CD4-positive, alpha-beta T cell treated with Interferon gamma for 1 hour (primary cell): ENCODE measurements at regions not wholly inside any gene's neighbourhood (a gene's known extent, or its start where the extent isn't known, plus 50 kb on each side); places are given as distances from the start of the nearest gene placed in this dataset.

Experiments
- DNase-seq: peaks from one replicate; pipeline ENCODE4 v3.0.0-alpha.2; 2020

DNA sequence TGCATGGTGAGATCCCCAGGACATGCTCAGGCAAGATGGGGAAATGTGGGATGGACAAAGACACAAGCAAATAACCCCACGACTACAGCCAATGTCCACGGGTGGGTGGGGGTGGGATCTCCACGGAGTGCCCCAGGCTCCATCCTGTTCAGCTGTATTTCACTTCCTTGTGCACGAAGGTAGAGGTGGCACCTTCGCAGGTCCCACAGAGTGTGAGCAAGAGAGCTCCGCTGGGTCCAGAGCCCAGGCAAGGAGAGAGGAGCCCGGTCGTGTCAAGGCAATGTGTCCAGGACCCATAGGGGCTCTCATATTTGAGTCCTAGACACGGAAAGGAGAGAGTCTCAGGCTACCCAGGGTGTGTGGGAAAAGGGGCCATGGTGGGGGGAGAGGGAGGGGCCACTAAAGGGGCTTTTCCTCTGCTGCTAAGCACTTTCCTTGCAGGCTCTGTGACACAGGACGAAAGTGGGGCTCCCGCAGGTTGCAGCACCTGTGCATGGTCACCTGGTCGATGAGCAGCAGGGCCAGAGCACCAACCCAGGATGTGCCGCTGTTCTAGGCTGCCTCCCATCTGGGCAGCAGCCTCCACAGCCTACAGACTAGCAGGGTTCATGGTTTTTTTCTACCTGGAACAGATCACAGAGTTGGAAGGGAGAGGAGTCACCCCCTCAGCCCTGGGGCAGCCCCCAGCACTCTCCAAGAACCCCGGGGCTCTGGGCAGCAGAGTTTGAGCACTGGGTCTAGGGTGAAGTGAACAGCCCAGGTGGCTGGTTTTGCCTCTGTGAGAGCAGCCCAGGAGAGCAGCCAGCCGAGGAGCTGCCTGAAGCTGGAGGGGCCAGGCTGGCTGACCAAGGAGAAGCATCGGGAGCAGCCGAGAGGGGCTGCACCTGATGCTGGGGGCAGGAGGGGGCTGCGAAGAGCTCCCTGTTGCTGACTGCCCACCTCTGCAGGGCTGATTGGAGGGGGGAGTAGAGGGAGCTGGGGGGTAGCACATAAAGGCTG, 100.7 kb upstream of the MVB12B start:
- no peak for DNase-seq

DNA sequence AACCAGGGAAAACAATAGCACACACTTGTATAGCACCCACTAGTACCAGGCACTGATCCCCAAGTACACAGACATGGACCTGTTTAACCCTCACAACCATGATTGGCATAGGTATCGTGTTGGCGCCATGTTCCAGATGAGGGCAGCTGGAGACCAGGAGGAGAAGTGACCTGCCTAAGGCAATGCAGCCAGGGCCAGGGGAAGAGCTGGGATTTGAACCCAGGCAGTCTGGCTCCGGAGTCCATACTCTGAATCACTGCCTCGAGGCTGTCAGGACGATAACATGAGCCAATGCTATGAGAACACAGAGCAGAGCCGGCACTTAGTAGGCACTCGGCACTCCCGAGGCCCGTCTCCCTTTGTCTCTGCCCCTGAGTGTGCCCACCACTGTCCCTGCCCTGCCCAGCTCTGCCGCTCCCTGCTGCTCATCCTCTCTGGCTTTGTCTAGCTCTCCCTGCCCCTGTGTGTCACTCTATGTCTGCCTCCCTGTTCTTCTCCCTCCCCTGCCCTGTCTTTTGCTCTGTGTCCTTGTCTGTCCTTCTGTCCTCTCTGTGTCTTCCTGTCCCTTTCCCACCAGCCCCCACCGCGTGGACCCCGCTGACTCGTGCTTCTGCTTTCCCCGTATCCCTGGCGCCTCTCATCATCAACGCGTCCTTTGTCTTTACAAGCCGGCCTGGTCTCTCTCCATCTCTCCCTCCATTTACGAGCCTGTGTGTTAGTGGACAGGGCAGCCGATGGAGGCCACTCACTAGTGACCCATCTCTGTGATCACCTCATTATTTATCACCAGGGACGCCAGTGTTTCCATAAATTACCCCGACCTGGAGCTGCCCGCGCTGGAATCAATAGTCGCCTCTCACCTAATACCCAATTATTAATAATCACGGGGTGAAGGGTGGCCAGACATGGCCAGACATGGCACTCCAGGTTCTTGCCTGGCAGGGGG, 99.4 kb upstream of the MVB12B start:
- no peak for DNase-seq

DNA sequence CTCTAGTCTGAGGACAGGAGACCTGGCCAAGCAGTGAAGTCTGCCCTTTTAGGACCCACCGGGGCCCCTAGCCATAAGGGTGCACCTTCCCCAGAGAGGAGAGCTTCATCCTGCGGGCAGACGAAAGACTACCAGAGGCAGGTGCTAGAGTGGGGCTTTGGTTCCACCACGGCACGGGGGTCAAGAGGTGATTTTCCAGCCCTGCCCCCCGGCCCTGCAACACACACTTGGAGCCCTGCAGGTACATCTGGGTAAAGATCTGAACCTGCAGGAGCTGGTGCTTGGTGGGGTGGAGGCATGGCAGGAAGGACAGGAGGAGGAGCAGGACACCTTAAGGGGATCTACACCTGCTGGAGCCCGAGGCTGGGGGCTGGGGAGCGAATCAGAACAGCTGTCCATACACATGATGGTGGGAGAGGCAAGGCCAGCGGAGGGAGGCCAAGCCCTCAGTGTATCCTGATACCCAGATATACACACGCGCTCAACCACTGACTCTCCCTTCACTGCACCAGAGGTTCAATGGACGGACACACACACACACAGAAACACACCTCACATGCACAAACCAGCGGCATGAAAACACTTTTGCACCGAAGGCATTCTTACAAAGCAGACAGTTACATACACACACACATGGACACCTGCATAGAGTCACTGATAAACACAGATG, 98.4 kb upstream of the MVB12B start:
- no peak for DNase-seq

DNA sequence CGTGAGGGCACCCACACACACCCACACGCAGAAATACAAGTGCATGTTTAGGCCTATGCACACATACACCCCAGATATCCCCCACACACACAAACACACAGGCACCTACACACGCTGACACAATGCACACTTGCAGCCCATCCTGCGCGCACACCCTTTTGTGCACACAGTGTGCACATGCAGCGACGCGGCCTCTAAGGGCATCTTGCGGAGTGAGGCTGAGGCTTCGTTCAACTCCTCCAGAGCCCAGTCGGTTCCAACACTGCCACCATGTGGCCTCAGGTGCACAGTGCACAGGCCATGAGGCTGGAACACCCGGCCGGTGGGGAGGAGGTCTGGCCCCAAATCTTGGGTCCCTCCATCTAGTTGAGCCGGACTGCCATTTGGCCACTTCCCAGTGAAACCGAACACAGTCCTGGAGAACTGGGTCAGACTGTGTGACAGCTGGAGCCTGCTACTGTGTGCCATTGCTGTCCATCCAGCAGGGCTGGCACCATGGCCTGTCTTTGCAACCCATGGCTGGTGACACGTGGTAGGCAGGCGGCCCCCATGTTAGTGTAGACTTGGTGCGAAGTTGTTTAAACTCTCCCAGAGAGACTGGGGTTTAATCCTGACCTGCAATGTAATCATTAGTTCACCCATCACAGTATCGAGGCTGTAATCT, 97.7 kb upstream of the MVB12B start:
- peak; percentile 51 for DNase-seq

DNA sequence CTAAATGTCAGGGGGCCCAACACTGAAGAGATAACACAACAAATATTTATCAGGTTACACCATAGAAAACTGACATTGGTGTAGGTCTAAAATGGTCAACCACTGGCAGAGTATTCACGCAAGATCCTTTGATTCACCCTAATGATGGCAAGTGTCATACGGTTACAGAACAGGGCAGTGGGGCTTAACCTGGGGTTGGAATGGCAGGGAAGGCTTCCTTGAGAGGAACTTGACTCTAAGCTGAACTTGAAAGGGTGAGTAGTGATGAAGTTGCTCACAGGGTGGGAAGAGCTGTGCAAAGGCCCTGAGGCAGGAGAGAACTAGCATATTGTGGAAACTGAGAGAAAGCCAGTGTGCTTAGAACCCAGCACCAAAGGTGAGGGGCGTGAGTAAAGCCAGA, 97.1 kb upstream of the MVB12B start:
- no peak for DNase-seq

DNA sequence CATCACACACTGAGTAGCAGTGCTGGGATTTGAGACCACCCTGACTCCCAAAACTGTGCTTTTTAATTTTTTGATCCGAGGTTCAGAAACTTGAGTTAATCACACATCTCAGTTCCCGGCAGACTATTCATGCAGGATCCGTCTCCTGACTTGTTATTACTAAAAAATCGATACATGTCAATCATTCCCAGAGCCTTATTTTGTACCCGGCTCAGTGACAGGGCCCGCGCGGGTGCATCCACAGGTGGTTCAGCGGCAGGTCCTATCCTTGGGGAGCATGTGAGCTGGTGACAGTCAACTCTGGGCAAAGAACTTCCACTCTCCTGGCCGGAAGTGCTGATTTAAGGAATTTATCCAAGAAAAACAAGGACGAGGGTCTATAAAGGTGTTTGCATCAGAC, 95.9 kb upstream of the MVB12B start:
- no peak for DNase-seq

DNA sequence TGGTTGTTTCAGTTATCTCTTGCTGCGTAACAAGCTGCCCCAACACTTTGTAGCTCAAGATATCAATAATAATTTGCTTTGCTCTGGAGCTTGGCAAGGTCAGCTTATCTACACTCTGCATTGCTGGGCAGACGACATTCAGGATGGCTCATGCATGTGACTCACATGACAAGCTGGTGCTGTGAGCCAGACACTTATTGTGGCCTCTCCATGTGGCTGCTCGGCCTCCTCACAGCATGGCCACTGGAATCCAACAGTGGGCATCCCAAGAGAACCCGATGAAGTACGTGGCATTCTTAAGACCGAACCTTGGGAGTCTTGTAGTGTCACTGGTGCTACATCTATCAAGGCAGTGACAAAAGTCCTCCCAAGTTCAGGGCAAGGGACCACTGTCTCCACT, 94.2 kb upstream of the MVB12B start:
- no peak for DNase-seq

DNA sequence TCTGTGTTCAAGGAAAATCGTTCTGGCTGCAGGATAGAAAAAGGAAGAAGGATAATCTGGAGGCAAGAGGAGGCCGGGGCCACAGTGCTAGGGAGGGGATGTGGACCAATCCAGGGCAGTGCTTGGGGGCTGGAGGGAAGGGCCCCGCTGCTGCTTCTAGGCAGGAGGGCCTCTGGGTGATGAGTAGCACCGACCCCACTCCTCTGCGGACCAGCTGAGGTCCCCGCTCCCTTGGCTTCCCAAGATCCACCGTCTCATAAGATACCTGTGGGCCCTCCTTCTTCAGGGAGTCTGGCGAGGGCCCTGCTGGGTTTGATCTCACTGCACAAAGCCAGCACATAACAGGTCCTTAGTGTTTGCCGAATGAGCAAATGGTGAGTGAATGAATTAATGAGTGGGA, 93.5 kb upstream of the MVB12B start:
- no peak for DNase-seq

DNA sequence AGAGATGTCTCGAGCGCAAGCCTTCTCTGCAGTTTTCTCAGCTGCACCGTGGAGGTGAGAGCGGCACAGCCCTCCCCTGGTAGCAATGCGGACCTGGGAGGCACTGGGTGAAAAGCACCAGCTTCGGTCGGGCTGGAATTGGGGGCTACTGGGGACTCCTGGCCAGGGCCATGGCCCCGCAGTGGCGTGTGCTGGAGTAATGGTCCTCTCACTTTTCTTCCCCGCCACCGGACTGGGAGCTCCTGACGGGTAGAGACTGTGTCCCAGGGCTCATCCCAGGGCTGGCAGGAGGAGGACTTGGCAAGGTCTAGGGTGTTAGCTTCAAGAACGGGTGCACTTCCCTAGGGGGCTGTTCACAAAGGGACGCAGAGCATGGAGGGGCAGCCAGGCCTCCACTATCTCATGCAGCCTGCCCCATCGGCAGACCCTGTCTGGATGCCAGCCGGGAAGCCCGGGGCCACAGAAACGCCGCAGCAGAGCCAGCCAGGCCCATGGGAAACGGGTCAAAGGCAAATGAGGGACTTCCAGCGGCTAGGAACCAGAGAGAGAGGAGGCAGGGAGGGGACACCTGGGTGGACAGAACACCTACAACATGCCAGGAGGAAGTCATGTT, 92.6 kb upstream of the MVB12B start:
- DNase-seq = no peak

DNA sequence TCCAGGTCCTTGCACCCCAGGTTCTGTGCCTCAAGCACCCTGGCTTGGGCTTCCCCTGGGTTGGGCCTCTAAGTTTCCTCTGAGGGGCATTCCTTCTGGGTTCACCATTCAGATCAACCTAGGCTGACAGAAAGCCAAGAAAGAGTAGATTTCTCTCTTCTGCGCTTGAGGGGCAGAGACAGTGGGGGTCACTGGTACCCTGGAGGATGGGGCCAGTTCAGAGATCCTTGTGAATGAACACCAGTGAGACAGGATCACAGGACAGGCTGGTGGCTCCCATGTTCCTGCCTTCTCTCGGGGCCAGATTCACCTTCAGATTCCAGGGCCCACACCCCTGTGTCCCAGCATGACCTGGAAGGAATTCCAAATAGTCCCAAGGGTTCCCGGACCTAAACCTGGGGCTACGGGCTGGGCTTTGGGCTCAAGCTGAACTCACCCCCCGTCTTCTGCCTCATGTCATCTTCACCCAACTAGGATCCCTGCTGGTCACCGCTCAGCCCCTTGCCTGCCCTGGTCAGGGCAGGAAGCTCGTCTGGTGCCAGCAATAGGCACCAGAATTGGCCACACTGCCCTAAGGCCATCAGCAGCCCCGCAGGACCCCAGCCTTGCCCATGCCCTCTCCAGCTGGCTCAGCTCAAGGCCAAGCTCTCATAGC, 91.8 kb upstream of the MVB12B start:
- DNase-seq = no peak

DNA sequence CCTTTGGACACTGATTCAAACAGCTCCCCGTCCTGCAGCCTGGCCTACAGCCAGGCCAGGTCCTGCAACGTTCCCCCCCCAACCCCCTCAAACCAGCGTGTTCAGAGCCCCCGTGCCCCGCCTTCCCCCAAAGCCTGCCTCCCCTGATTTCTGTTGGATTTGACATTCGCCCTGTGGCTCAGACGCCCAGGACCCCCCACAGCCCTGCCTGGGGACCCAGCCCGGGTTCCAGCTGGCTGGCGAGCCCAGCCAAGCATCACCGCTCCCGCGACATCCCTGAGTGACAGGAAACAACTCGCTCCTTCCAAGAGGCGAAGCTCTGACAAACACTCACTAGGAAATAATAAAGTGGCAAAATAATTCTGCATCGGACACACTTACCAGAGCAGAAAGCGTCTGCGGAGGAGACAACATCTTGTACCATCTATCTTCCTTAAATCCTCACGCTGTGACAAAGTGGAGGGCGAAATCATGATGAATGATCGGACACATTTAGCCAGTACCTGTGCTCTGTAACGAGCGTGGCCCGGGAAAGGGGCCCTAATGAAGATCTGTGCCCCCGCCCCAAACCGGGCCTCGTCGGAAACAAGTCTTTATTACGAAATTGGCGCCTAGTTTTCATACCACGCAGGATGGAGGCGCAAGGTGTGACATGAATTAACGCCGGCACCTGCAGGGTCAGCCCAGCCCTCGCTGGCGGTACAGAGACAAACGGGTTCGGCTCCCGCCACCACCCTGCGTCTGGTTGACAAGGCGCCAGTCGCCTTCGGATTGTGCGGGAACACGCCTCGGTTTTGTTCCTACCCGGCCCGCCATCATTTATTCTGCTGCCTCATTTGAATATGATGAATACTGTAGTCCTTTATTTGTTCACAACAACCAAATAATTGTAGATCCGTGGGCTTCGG, 91.0 kb upstream of the MVB12B start:
- no peak for DNase-seq

DNA sequence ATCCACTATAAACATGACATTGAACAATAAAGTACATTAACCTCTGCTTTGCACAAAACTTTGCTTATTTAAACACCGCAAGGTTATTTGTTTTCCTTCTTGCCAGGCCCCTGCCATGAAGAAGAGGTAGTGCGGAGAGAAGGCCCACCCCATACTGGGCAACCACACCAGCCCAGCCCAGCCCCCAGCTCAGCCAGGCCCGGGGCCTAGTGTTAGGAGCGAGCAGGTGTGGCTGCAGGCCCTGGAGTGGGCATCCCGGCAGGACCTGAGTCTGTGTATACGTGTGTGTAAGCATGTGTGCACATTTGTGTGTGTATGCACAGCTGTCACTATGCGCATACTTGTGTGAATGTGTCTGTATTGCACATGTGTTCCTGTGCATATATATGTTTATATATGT, 90.4 kb upstream of the MVB12B start:
- DNase-seq = no peak

DNA sequence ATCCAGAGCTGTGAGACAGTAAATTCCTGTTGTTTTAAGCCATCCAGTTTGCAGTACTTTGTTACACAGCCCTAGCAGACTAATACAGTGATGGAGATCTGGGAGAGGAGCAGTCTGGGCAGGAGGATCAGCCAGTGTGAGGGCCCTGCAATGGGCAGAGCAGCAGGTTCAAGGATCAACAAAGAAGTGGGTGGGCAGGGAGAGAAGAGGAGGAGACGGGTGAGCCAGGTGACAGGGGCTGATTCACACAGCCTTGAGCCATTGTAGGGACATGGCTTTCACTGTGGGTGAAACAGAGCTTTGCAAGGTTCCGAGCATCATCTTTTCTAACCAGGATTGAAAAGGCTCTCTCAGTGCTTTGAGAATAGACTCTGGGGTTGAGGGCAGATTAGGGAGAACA, 88.2 kb upstream of the MVB12B start:
- DNase-seq = no peak

DNA sequence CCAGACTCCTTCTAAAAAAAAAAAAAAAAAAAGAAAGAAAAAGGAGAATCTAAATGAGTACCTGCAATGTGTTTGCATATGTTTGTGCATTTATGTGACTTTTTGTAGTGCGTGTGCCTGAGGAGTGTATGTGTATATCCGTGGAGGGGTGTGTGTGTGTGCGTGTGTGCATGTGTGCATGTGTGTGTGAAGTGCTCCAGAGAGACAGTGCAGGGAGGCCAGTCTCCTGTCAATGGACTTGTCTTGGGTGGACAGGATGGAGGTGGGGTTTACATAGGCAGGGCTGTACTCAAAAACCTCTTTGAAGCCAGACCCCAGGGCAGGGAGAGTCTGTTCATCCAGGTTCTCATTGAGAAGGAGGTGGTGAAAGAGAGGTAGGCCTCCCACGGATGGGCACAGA, 87.1 kb upstream of the MVB12B start:
- no peak for DNase-seq

DNA sequence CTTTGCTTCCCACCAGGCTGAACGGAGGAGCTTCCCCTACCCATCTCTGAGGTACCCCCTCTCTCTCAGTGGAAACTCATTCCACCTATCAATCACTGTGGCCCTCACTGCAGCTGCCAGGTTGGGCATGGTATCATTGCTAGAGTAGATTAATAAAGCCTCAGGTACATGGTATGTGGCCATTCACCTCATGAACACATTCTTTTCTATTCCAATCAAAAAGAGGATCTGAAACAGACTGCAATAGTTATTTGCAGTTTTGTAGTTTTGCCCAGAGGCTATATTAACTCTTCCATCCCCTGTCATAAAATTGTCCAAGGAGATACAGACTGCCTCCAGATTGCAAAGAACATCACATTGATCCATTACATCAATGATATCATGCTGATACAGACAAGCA, 85.8 kb upstream of the MVB12B start:
- DNase-seq = no peak

DNA sequence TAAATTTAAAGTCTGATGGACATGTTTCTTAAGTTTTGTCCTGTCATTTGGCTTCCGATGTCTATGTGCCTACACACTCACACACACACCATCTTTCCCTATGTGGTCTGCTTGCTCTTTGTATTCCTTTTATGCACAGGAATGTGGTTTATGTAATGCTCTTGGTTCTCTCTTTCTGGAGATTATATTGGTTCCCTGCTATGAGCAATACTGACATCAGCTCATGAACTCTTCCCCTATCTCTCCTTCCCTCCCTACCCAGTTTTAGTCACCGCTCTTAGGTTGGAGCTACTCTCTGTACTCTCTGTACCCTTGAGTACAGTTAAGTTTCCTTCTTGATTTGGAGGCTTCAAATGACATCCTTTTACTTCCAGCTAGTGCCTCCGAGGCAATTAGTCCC, 77.9 kb upstream of the MVB12B start:
- DNase-seq = no peak

DNA sequence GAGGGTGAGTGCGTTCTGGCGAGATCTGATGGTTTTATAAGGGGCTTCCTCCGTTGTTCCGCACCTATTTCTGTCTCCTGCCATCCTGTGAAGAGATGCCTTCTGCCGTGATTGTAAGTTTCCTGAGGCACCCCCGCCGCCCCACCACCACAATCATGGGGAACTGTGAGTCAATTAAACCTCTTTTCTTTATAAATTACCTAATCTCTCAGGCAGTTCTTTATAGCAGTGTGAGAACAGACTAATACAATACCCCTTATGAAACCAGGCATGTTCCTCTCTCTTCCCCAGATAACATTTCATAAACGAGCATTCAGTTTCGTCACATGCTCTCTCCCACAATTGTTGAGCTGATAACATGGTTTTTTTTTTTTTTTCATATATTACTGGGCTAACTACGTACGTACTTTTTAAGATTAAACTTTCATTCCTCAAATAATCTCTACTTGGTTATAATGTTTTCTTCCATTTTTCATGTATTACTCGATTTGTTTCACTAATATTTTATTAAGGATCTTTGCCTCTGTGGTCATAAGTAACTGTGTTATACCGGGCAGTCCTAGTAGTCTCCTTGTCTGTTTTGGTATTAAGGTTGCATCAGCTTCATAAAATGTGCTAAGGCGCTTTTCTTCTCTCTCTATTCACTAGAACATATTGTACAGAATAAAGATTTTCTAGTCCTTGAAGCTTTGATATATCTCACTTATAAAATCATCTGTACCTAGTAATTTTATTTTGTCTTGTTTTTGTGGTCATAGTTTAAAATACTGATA, 64.9 kb upstream of the MVB12B start:
- DNase-seq = no peak

DNA sequence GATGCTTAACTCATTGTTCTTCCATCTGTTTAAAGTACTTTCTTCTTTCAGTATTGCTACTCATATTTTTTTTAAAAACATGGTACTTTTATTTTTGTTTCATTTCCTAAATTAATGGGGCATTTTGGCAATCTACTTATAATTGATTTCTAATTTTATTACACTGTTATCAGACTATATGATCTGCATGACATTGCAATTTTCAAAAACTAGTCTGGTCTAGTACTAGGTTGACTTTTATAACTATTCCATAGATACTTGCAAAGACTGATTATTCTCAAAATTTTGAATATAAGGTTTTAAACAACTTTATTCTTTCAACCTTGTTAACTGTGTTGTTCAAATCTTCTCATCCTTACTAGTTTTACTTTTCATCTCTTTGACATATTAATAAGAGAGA, 63.9 kb upstream of the MVB12B start:
- no peak for DNase-seq

DNA sequence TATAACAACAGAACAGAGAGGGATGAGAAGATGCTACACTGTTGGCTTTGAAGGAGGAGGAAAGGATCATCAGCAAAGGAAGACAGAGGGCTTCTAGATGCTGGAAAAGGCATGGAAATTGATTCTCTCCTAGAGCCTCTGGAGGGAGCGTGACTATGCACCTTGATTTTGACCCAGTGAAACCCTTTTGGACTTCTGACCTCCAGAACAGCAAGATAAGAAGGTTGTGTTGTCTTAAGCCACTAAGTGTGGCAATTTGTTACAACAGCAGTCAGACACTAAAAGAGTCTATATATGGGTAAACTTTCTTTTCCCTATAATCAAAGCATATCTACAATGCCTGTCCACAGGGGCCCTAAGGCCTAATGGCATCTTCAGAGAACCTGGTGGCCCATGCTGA, 56.1 kb upstream of the MVB12B start:
- DNase-seq = no peak
